IMR-90 (cell line): ENCODE measurements at regions not wholly inside any gene's neighbourhood (a gene's known extent, or its start where the extent isn't known, plus 50 kb on each side); places are given as distances from the start of the nearest gene placed in this dataset.

Experiments used
- ATAC-seq: fragments of 200-7000 bp; cut with Tn5 transposase; 2 replicates; pipeline ENCODE4 v1.9.1; 2020; ENCODE audit warnings: low read depth, mild to moderate bottlenecking, moderate library complexity
- BruUV-seq: library from RNA; stranded (reverse); fragments of 400-500 nt; replicated peaks from 2 replicates; lab custom pipeline; 2021; lab: Mats Ljungman, UMichigan
- CTCF ChIA-PET: fragments of 300-600 bp; formaldehyde crosslinking; extraction: SDS; loops from one replicate; lab custom pipeline; 2021; ENCODE audit warnings: antibody characterized with exemption; lab: Yijun Ruan, JAX
- POLR2A ChIA-PET: fragments of 300-600 bp; sonication (Branson Sonifier 250); formaldehyde crosslinking; loops from one replicate; lab custom pipeline; 2022; ENCODE audit warnings: antibody characterized with exemption; ENCODE audit not compliant: unreplicated experiment; lab: Charles Lee
- DNase-seq: peaks from one replicate; pipeline ENCODE4 v3.0.0; 2013
- H2AFZ ChIP-seq: replicated peaks from 2 replicates; pipeline ENCODE3; 2013; ENCODE audit warnings: low read length, mild to moderate bottlenecking; ENCODE audit not compliant: poor library complexity
- H2AK5ac ChIP-seq: 2 replicates; pipeline ENCODE4 v1.6.1; 2013; ENCODE audit warnings: low read depth, low read length, inconsistent platforms
- H2AK9ac ChIP-seq: replicated peaks from 2 replicates; pipeline ENCODE3; 2013; ENCODE audit warnings: mild to moderate bottlenecking, low read depth, low read length, moderate library complexity; ENCODE audit not compliant: poor library complexity
- H2BK120ac ChIP-seq: 2 replicates; pipeline ENCODE4 v1.6.1; 2013; ENCODE audit warnings: low read depth, low read length, inconsistent platforms
- H2BK15ac ChIP-seq: 3 replicates; pipeline ENCODE4 v1.6.1; 2013; ENCODE audit warnings: low read depth, low read length, inconsistent platforms
- H2BK20ac ChIP-seq: 2 replicates; pipeline ENCODE4 v1.6.1; 2013; ENCODE audit warnings: low read depth, mild to moderate bottlenecking, inconsistent platforms, low read length, moderate library complexity
- H2BK5ac ChIP-seq: 2 replicates; pipeline ENCODE4 v1.6.1; 2013; ENCODE audit warnings: mild to moderate bottlenecking, low read depth, low read length, inconsistent platforms; ENCODE audit not compliant: poor library complexity, severe bottlenecking
- H3K14ac ChIP-seq: replicated peaks from 2 replicates; pipeline ENCODE4 v1.6.1; 2013; ENCODE audit warnings: low read depth, low read length, inconsistent platforms
- H3K18ac ChIP-seq: 2 replicates; pipeline ENCODE4 v1.6.1; 2013; ENCODE audit warnings: low read depth, low read length, control low read depth
- H3K23ac ChIP-seq: 2 replicates; pipeline ENCODE4 v1.6.1; 2013; ENCODE audit warnings: low read depth, low read length, inconsistent platforms
- H3K27ac ChIP-seq: 2 replicates; pipeline ENCODE4 v1.5.1; 2013; ENCODE audit warnings: mild to moderate bottlenecking, control low read depth, low read length; ENCODE audit not compliant: insufficient read depth
- H3K27me3 ChIP-seq: 2 replicates; pipeline ENCODE4 v1.6.1; 2013; ENCODE audit warnings: low read length; ENCODE audit not compliant: control insufficient read depth, insufficient read depth
- H3K36me3 ChIP-seq: 2 replicates; pipeline ENCODE4 v1.6.1; 2013; ENCODE audit warnings: low read length, mixed read lengths; ENCODE audit not compliant: control insufficient read depth, insufficient read depth
- H3K4ac ChIP-seq: 2 replicates; pipeline ENCODE4 v1.6.1; 2013; ENCODE audit warnings: low read depth, low read length, inconsistent platforms
- H3K4me1 ChIP-seq: 2 replicates; pipeline ENCODE4 v1.6.1; 2013; ENCODE audit warnings: low read length, mixed read lengths; ENCODE audit not compliant: control insufficient read depth, insufficient read depth
- H3K4me2 ChIP-seq: 2 replicates; pipeline ENCODE4 v1.6.1; 2013; ENCODE audit warnings: low read depth, mild to moderate bottlenecking, control low read depth, low read length, moderate library complexity
- H3K4me3 ChIP-seq: 2 replicates; pipeline ENCODE4 v1.5.1; 2013; ENCODE audit warnings: low read depth, mild to moderate bottlenecking, control low read depth, low read length, moderate library complexity; ENCODE audit not compliant: insufficient read depth
- H3K56ac ChIP-seq: 2 replicates; pipeline ENCODE4 v1.6.1; 2013; ENCODE audit warnings: low read length, inconsistent platforms; ENCODE audit not compliant: insufficient read depth; ENCODE audit errors: extremely low read depth
- H3K79me1 ChIP-seq, 2 experiments: 2 replicates each; pipeline ENCODE4 v1.6.1; 2013; ENCODE audit warnings: low read length in 2 of 2, inconsistent platforms in 1 of 2, low read depth in 1 of 2
- H3K9ac ChIP-seq: 2 replicates; pipeline ENCODE4 v1.6.1; 2013; ENCODE audit warnings: low read depth, low read length, control low read depth
- H3K9me1 ChIP-seq: 2 replicates; pipeline ENCODE4 v1.6.1; 2013; ENCODE audit warnings: low read length, inconsistent platforms; ENCODE audit not compliant: insufficient read depth
- H3K9me3 ChIP-seq: 2 replicates; pipeline ENCODE4 v1.6.1; 2013; ENCODE audit warnings: low read length; ENCODE audit not compliant: control insufficient read depth, insufficient read depth
- H4K20me1 ChIP-seq: 2 replicates; pipeline ENCODE4 v1.6.1; 2013; ENCODE audit warnings: low read length, inconsistent platforms; ENCODE audit not compliant: insufficient read depth
- H4K5ac ChIP-seq: 2 replicates; pipeline ENCODE4 v1.6.1; 2013; ENCODE audit warnings: mild to moderate bottlenecking, low read depth, low read length, control low read depth
- H4K8ac ChIP-seq, 2 experiments: 2 replicates each; pipeline ENCODE4 v1.6.1; 2013; ENCODE audit warnings: low read depth in 2 of 2, low read length in 2 of 2, control low read depth in 1 of 2, inconsistent platforms in 1 of 2
- H4K91ac ChIP-seq: 2 replicates; pipeline ENCODE4 v1.6.1; 2013; ENCODE audit warnings: low read depth, low read length, inconsistent platforms; ENCODE audit not compliant: insufficient read depth
- CHD1 ChIP-seq: IDR thresholded peaks from 2 replicates; pipeline ENCODE4 v1.6.1; 2012; ENCODE audit warnings: low read depth, low read length, improper control_type of control experiment
- FOS ChIP-seq: fragments of 150-350 bp; IDR thresholded peaks from 2 replicates; pipeline ENCODE4 v1.6.1; 2016; ENCODE audit warnings: low read depth, low read length
- MAFK ChIP-seq: IDR thresholded peaks from 2 replicates; pipeline ENCODE4 v1.6.1; 2012; ENCODE audit warnings: low read depth, low read length, improper control_type of control experiment
- MAZ ChIP-seq: IDR thresholded peaks from 2 replicates; pipeline ENCODE4 v1.6.1; 2012; ENCODE audit warnings: low read depth, mild to moderate bottlenecking, low read length, improper control_type of control experiment, moderate library complexity, borderline replicate concordance
- NFE2L2 ChIP-seq: fragments of 150-350 bp; IDR thresholded peaks from 2 replicates; pipeline ENCODE4 v1.6.1; 2016; ENCODE audit warnings: low read depth, mild to moderate bottlenecking, low read length
- RFX5 ChIP-seq: IDR thresholded peaks from 2 replicates; pipeline ENCODE4 v1.8.0; 2012; ENCODE audit warnings: low read depth, mild to moderate bottlenecking, low read length, moderate library complexity
- WGBS, 2 experiments: methylation state at CpG; one replicate each; pipeline versions ENCODE4 v1.1.5 to v1.1.7; 2013; ENCODE audit warnings: missing lambda C conversion rate in 2 of 2; ENCODE audit not compliant: insufficient read length in 1 of 2; ENCODE audit errors: extremely low coverage in 2 of 2; 5-methylcytosine and 5-hydroxymethylcytosine counted together
- dilution Hi-C: fragments of 300-500 bp; cut with HindIII; formaldehyde crosslinking; loops from one replicate; pipeline ENCODE4 v1.14.3; 2018; ENCODE audit warnings: low sequenced_read_pairs; ENCODE audit not compliant: unreplicated experiment
- in situ Hi-C: fragments of 300-500 bp; cut with MboI; formaldehyde crosslinking; loops from 3 replicates; pipeline ENCODE4 v1.14.3; 2019; ENCODE audit warnings: low sequenced_read_pairs, inconsistent platforms, mixed read lengths
- intact Hi-C: fragments of 100-400 bp; cut with micrococcal nuclease; formaldehyde crosslinking; loops from 2 replicates; pipeline ENCODE4 v1.10.0; 2022
- TF ChIP-seq, protein P1 (sequence below): conservative IDR thresholded peaks from 2 replicates; pipeline ENCODE4 v1.5.1; 2012; ENCODE audit warnings: mild to moderate bottlenecking, low read depth, low read length, improper control_type of control experiment
- TF ChIP-seq, protein P2 (sequence below): fragments of 150-350 bp; IDR thresholded peaks from 2 replicates; pipeline ENCODE4 v1.6.1; 2016; ENCODE audit warnings: low read depth, mild to moderate bottlenecking, low read length, moderate library complexity, borderline replicate concordance

DNA sequence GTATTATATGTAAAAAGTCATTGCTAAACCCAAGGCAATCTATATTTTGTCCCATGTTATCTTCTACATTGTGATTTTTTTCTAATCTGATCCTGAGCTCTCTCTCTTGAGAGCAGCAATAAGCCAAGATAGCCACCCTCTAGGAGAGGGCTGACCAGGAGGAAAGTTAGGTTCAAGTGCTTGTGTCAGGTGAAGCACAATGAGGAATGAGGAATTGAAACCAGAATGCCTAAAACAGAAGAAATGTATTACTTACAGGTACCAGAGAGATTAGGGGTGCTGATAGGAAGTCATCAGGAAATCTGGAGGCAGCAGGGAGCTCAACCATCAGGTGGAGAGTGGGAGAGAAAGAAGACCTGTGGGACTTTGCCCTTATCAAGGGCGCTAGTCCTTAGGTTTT is 85.5 kb upstream of the BARHL2 start:
- POLR2A ChIA-PET: no interaction called here
- CTCF ChIA-PET: no interaction called here

More for the DNA sequence above, 85.5 kb upstream of the BARHL2 start:
- no peak overlapping the region for H2AK5ac ChIP-seq
- H2BK5ac ChIP-seq: no peak overlapping the region
- H3K56ac ChIP-seq: no peak overlapping the region
- H3K9me1 ChIP-seq: no peaks in the 10 kb centered on the region
- H3K18ac ChIP-seq: no peak overlapping the region
- intact Hi-C loops: no loop called here
- in situ Hi-C loops: no loop called here
- BruUV-seq: no TSS peak
- no peak overlapping the region for H2BK20ac ChIP-seq
- no peak overlapping the region for H3K27ac ChIP-seq
- H3K4me1 ChIP-seq: no peaks in the 10 kb centered on the region
- no peak for TF ChIP-seq CHD1
- no peak for TF ChIP-seq FOS
- no peak for TF ChIP-seq MAZ
- no peak for TF ChIP-seq NFE2L2
- TF ChIP-seq, protein P1, sequence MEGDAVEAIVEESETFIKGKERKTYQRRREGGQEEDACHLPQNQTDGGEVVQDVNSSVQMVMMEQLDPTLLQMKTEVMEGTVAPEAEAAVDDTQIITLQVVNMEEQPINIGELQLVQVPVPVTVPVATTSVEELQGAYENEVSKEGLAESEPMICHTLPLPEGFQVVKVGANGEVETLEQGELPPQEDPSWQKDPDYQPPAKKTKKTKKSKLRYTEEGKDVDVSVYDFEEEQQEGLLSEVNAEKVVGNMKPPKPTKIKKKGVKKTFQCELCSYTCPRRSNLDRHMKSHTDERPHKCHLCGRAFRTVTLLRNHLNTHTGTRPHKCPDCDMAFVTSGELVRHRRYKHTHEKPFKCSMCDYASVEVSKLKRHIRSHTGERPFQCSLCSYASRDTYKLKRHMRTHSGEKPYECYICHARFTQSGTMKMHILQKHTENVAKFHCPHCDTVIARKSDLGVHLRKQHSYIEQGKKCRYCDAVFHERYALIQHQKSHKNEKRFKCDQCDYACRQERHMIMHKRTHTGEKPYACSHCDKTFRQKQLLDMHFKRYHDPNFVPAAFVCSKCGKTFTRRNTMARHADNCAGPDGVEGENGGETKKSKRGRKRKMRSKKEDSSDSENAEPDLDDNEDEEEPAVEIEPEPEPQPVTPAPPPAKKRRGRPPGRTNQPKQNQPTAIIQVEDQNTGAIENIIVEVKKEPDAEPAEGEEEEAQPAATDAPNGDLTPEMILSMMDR: no peak
- TF ChIP-seq, protein P2, sequence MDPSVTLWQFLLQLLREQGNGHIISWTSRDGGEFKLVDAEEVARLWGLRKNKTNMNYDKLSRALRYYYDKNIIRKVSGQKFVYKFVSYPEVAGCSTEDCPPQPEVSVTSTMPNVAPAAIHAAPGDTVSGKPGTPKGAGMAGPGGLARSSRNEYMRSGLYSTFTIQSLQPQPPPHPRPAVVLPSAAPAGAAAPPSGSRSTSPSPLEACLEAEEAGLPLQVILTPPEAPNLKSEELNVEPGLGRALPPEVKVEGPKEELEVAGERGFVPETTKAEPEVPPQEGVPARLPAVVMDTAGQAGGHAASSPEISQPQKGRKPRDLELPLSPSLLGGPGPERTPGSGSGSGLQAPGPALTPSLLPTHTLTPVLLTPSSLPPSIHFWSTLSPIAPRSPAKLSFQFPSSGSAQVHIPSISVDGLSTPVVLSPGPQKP: no peak
- TF ChIP-seq RFX5: no peak
- TF ChIP-seq MAFK: no peak
- no peak overlapping the region for H3K14ac ChIP-seq
- H3K4me2 ChIP-seq: no peak overlapping the region
- no peak overlapping the region for H3K4me3 ChIP-seq
- DNase-seq: no peak
- H4K8ac ChIP-seq: no peak overlapping the region
- ATAC-seq: no peak
- H3K9ac ChIP-seq: no peak overlapping the region
- dilution Hi-C loops: no loop called here
- H3K79me1 ChIP-seq: no peaks in the 10 kb centered on the region
- H3K4ac ChIP-seq: no peak overlapping the region
- no peak overlapping the region for H2BK15ac ChIP-seq
- no peaks in the 10 kb centered on the region for H3K36me3 ChIP-seq
- H3K27me3 ChIP-seq: peaks cover 3% of the 10 kb centered on the region; the same call in 1 of the 2 replicates
- no peak overlapping the region for H3K23ac ChIP-seq
- no peak overlapping the region for H2AFZ ChIP-seq
- no peak overlapping the region for H2BK120ac ChIP-seq
- H2AK9ac ChIP-seq: no peak overlapping the region
- H3K9me3 ChIP-seq: no peaks in the 10 kb centered on the region
- H4K5ac ChIP-seq: no peak overlapping the region
- H4K91ac ChIP-seq: no peak overlapping the region
- WGBS, 2 experiments: no CpG with 5 or more reads among the region's 1 CpG
- no peaks in the 10 kb centered on the region for H4K20me1 ChIP-seq
